SJSA1 (cell line): ENCODE measurements at regions not wholly inside any gene's neighbourhood (a gene's known extent, or its start where the extent isn't known, plus 50 kb on each side); places are given as distances from the start of the nearest gene placed in this dataset.
A peak's percentile ranks its signal among the peaks of the same experiment; 100 is the strongest.
"Not testable (repeated sequence)": the region's sequence is repeated elsewhere in the genome, so short reads cannot be mapped to it uniquely, and the experiment has no call there.

Source experiments
- DNase-seq, 2 experiments: peaks; one replicate each; pipeline ENCODE4 v3.0.0-alpha.2; 2015 to 2020; ENCODE audit warnings: low spot score in 2 of 2, low read depth in 1 of 2
- H3K27ac ChIP-seq: fragments of 250-450 bp; sonication (Bioruptor Pico); 2 replicates; pipeline ENCODE4 v1.5.1; 2020; ENCODE audit warnings: mild to moderate bottlenecking, moderate library complexity
- H3K27me3 ChIP-seq: fragments of 250-450 bp; sonication (Bioruptor Pico); replicated peaks from 2 replicates; pipeline ENCODE4 v1.5.1; 2020; ENCODE audit warnings: mild to moderate bottlenecking, moderate library complexity
- H3K36me3 ChIP-seq: fragments of 250-450 bp; sonication (Bioruptor Pico); 2 replicates; pipeline ENCODE4 v1.5.1; 2020; ENCODE audit warnings: mild to moderate bottlenecking
- H3K4me1 ChIP-seq: fragments of 250-450 bp; sonication (Bioruptor Pico); replicated peaks from 2 replicates; pipeline ENCODE4 v1.6.1; 2021; ENCODE audit warnings: mild to moderate bottlenecking
- H3K4me3 ChIP-seq: fragments of 250-450 bp; sonication (Bioruptor Pico); 2 replicates; pipeline ENCODE4 v1.5.1; 2020; ENCODE audit warnings: mild to moderate bottlenecking
- H3K9me3 ChIP-seq: fragments of 250-450 bp; sonication (Bioruptor Pico); replicated peaks from 2 replicates; pipeline ENCODE4 v1.5.1; 2020; ENCODE audit warnings: mild to moderate bottlenecking

DNA sequence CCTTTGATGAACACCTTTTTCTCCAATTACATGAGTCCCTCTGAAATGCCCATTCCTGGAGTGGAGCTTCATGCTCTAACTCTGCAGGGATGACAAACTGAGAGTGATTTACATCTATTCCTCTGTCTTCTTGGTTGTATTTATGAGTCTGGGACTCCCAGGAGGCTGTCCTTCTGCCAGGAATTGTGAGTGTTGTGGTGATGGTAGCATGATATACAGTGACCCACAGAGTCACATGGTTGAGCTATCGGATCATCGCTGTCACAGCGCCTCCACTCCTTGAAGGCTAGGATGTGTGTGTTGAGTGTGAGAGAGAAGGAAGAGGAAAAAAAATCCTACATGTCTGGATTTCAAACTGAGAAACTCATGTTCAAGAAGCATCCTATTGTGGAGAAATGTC is 163.4 kb upstream of the CACNA1E start:
- no peak overlapping the region for H3K27ac ChIP-seq
- H3K4me3 ChIP-seq: no peak overlapping the region
- H3K27me3 ChIP-seq: peaks cover 44% of the 10 kb centered on the region
- no peaks in the 10 kb centered on the region for H3K4me1 ChIP-seq
- no peaks in the 10 kb centered on the region for H3K9me3 ChIP-seq
- no peaks in the 10 kb centered on the region for H3K36me3 ChIP-seq
- no peak for DNase-seq

GRCh38 chr1:181324797-181325616 is 158.3 kb upstream of the CACNA1E start:
- H3K4me3 ChIP-seq: no peak overlapping the region
- peak in 1 of 2 experiments; percentile 15 for DNase-seq
- H3K4me1 ChIP-seq: no peaks in the 10 kb centered on the region
- H3K27me3 ChIP-seq: peaks cover 12% of the 10 kb centered on the region
- H3K36me3 ChIP-seq: no peaks in the 10 kb centered on the region
- no peaks in the 10 kb centered on the region for H3K9me3 ChIP-seq
- H3K27ac ChIP-seq: no peak overlapping the region

DNA sequence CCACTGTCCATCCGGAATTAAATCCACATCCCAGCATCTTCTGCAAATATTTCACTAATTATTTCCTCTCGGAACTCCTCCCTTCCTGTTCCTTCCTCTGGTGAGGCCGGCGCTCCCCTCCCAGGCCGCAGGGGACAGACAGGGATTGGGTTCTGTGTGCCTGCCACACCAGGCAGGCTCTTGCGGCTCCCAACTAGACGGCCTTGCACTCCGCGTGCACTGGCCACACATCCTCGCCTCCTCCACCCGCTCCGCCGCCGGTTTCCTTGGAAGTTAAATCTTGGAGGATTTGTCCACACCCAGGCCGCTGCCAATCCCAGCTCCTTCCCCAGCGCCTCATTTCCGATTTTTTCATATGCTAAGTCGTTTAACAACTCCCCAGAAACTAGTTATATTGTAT is 157.6 kb upstream of the CACNA1E start:
- peak in 1 of 2 experiments; percentile 43 for DNase-seq
- not testable (repeated sequence) for H3K36me3 ChIP-seq, H3K27me3 ChIP-seq, H3K9me3 ChIP-seq, H3K27ac ChIP-seq, H3K4me1 ChIP-seq, H3K4me3 ChIP-seq

- DNase-seq: peak in 1 of 2 experiments; percentile 9
- H3K4me1 ChIP-seq: no peaks in the 10 kb centered on the region
- no peaks in the 10 kb centered on the region for H3K27me3 ChIP-seq
- no peak overlapping the region for H3K4me3 ChIP-seq
- H3K9me3 ChIP-seq: no peaks in the 10 kb centered on the region
- no peak overlapping the region for H3K27ac ChIP-seq
- H3K36me3 ChIP-seq: no peaks in the 10 kb centered on the region
These were observed 157.0 kb upstream of the CACNA1E start for GRCh38 chr1:181326348-181326747.

- H3K27ac ChIP-seq: no peak overlapping the region
- H3K27me3 ChIP-seq: no peaks in the 10 kb centered on the region
These were observed 155.5 kb upstream of the CACNA1E start for GRCh38 chr1:181327796-181328195.

DNA sequence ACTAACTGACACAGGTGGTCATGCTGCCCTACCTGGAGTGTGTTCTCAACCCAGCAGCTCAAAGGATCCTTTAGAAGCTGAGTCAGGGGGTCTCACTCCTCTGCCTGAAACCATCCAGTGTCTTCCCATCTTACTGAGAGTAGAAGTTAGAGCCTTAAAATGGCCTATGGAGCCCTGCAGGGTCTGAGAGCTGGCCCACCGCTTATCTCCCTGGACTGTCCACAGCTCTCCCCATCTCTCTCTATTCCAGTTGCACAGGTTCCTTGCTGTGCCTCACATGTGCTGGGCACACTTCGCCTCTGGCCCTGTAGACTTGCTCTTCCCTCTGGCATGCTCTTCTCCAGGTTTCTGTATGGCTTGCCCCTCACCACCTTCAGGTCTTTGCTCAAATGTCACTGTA is 148.6 kb upstream of the CACNA1E start:
- no peak for DNase-seq
- Histone ChIP-seq H3K27ac (no peak overlapping the region), H3K27me3 (no peaks in the 10 kb centered on the region), H3K4me1 (no peaks in the 10 kb centered on the region), H3K4me3 (no peak overlapping the region), H3K9me3 (no peaks in the 10 kb centered on the region), H3K36me3 (no peaks in the 10 kb centered on the region)

More at GRCh38 chr1:181327796-181328195, 155.5 kb upstream of the CACNA1E start:
- no peaks in the 10 kb centered on the region for H3K9me3 ChIP-seq
- H3K36me3 ChIP-seq: no peaks in the 10 kb centered on the region
- H3K4me1 ChIP-seq: no peaks in the 10 kb centered on the region
- H3K4me3 ChIP-seq: no peak overlapping the region
- peak in 1 of 2 experiments; percentile 31 for DNase-seq

DNA sequence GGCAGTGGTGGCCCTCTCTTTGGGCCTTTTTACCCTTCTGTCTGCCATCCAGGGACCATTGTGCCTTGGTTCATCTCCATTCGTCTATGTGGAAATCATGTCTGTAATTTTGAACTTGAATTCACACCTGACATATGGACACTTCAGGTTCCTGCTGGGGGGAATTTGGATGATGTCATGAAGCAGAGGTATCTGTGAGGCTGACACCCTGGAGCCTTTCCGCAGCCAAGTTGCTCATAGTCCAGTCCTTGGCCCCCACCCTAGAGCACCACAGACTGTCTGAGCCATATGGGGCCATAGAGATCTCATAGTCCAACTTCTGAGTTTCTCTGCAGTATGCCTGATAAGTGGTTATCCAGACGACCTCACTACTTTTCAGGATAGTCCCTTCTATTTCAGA is 147.7 kb upstream of the CACNA1E start:
- H3K36me3 ChIP-seq: no peaks in the 10 kb centered on the region
- no peak overlapping the region for H3K4me3 ChIP-seq
- no peak for DNase-seq
- no peaks in the 10 kb centered on the region for H3K4me1 ChIP-seq
- H3K27me3 ChIP-seq: no peaks in the 10 kb centered on the region
- H3K9me3 ChIP-seq: no peaks in the 10 kb centered on the region
- H3K27ac ChIP-seq: no peak overlapping the region

GRCh38 chr1:181341026-181341632 is 142.2 kb upstream of the CACNA1E start:
- no peak overlapping the region for H3K27ac ChIP-seq
- no peaks in the 10 kb centered on the region for H3K36me3 ChIP-seq
- H3K27me3 ChIP-seq: peaks cover 2% of the 10 kb centered on the region
- no peak for DNase-seq
- no peaks in the 10 kb centered on the region for H3K4me1 ChIP-seq
- H3K9me3 ChIP-seq: no peaks in the 10 kb centered on the region
- H3K4me3 ChIP-seq: no peak overlapping the region

DNA sequence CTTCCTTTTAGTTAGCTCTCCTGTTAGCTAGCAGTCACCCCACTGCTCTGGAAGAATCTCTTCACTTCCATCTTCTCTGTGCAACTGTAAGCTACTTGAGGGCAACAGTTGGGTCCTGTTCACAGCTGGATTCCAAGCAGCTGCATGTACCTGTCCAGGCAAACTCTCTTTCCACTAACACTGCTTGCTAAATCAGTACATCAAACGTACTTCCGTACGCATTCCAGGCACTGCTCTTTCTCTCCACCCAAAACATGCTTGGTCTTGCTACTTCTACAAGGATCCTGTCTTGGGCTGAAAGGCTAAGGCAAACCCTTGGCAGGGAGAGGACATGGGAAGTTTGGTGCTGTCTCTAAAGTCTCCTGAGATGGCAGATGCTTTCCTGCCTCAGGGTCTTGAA is 139.2 kb upstream of the CACNA1E start:
- H3K4me3 ChIP-seq: no peak overlapping the region
- peaks cover 7% of the 10 kb centered on the region for H3K27me3 ChIP-seq
- no peaks in the 10 kb centered on the region for H3K9me3 ChIP-seq
- no peak for DNase-seq
- no peaks in the 10 kb centered on the region for H3K4me1 ChIP-seq
- H3K36me3 ChIP-seq: no peaks in the 10 kb centered on the region
- H3K27ac ChIP-seq: no peak overlapping the region

DNA sequence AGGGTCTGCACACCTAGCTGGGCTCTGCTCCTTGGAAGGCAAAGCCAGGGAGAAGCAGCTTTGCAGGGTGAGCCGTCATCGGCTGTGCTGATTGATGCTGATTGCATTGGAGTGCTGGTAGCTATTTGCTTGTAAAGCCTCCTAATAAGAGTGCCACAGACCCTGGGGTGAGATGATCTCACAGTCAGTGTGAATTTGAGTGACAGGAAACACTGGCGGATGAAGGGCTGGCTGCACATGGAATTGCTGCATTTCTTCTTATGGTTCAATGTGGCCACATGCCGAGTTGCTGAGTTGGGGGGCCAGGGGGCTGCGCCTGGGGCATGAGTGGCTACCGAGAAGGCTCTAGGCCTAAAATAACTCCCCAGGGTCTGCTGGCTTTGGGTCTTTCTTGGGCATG is 138.2 kb upstream of the CACNA1E start:
- Histone ChIP-seq H3K4me1 (no peaks in the 10 kb centered on the region), H3K27me3 (peaks cover 7% of the 10 kb centered on the region), H3K36me3 (no peaks in the 10 kb centered on the region), H3K27ac (no peak overlapping the region), H3K9me3 (no peaks in the 10 kb centered on the region), H3K4me3 (no peak overlapping the region)
- DNase-seq: no peak

- Histone ChIP-seq H3K36me3 (no peaks in the 10 kb centered on the region), H3K4me3 (no peak overlapping the region), H3K9me3 (no peaks in the 10 kb centered on the region), H3K27ac (no peak overlapping the region), H3K27me3 (peaks cover 7% of the 10 kb centered on the region), H3K4me1 (no peaks in the 10 kb centered on the region)
- no peak for DNase-seq
These were observed 135.6 kb upstream of the CACNA1E start for GRCh38 chr1:181347495-181348390.

- DNase-seq: no peak
- H3K4me1 ChIP-seq: no peaks in the 10 kb centered on the region
- H3K4me3 ChIP-seq: no peak overlapping the region
- H3K36me3 ChIP-seq: no peaks in the 10 kb centered on the region
- no peak overlapping the region for H3K27ac ChIP-seq
- H3K9me3 ChIP-seq: no peaks in the 10 kb centered on the region
- peaks cover 7% of the 10 kb centered on the region for H3K27me3 ChIP-seq
These were observed 133.8 kb upstream of the CACNA1E start for GRCh38 chr1:181349512-181349911.

GRCh38 chr1:181350131-181350530 is 133.2 kb upstream of the CACNA1E start:
- Histone ChIP-seq H3K27ac (no peak overlapping the region), H3K4me3 (no peak overlapping the region), H3K9me3 (no peaks in the 10 kb centered on the region), H3K27me3 (peaks cover 7% of the 10 kb centered on the region), H3K36me3 (no peaks in the 10 kb centered on the region), H3K4me1 (no peaks in the 10 kb centered on the region)
- DNase-seq: no peak

DNA sequence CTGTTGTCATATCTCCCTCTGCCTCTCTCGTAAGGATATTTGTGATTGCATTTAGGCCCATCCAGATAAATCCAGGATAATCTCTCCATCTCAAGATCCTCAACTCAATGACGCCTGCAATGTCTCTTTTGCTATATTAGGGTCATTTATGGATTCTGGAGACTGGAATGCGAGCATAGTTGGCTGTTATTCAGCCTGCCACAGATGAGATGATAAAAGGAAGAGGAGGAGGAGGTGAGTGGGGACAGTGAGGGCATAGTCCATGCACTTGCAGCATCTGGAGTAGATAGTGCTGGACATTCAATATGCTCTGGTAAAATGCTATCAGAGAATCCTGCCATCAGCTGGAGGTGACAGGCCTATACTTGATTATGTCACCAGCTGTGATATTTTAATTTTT is 131.6 kb upstream of the CACNA1E start:
- Histone ChIP-seq H3K9me3 (no peaks in the 10 kb centered on the region), H3K4me3 (no peak overlapping the region), H3K27ac (no peak overlapping the region), H3K4me1 (no peaks in the 10 kb centered on the region), H3K36me3 (no peaks in the 10 kb centered on the region), H3K27me3 (peaks cover 6% of the 10 kb centered on the region)
- no peak for DNase-seq
